HTR-8/SVneo (cell line): ENCODE measurements at regions not wholly inside any gene's neighbourhood (a gene's known extent, or its start where the extent isn't known, plus 50 kb on each side); places are given as distances from the start of the nearest gene placed in this dataset.

ENCODE experiments used
- DNase-seq: peaks from one replicate; pipeline ENCODE4 v3.0.0; 2011; ENCODE audit warnings: low spot score, mixed read lengths; ENCODE audit not compliant: insufficient read length
- FAIRE-seq: peaks from 2 replicates; lab custom pipeline; 2011; peaks lifted over from hg19 to GRCh38; lab: Jason Lieb, UNC

DNA sequence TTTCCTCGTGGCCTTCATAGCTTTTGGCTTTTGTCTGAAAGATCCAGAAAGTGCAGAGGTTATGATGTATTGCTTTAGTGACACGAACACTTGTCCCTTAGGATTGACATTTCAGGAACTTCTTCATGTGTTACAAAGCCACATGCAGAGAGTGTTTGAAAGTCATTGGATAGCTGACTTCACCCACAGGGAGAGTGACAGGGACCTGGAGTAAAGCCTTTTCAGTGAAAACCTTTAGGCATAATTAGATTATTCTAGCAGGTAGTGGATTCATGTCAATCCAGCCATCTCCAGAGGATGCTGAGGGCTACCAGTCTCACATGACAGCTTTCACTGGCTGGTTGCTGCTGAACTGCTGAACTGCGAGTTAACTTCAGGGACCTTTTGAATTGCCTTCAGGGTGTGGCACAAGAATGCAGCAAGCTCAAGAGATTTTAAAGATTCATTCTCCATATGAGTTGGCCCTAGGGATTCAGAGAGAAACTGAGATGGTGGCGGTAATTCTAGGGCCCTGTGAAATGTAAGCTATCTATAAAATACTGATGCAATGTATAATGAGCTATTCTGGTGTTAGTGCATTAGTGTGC lies 267.0 kb upstream of the GOLIM4 start:
- DNase-seq (no peak), FAIRE-seq (no peak)

GRCh38 chr3:168362156-168362555 lies 266.4 kb upstream of the GOLIM4 start:
- FAIRE-seq (no peak), DNase-seq (no peak)

DNA sequence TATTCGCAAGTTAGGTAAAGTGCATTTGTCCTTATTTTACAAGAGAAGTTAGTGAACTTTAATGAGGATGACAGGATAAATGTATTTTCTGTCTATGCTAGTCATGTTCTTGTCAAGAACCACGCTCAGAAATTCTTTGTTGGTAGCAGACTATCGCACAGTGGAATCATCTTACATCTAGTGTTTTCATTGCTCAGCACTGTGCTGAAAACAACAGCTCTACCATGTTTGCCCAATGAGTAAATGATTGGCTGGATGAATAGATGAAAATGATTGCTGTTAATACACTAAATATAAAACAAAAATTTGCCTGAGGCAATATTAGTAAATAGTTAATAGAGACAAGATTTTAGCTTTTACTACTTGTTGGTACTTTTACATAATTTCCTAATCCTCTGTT lies 265.3 kb upstream of the GOLIM4 start:
- DNase-seq = no peak
- FAIRE-seq = no peak

GRCh38 chr3:168342946-168343850 lies 247.5 kb upstream of the GOLIM4 start:
- DNase-seq (no peak), FAIRE-seq (no peak)

DNA sequence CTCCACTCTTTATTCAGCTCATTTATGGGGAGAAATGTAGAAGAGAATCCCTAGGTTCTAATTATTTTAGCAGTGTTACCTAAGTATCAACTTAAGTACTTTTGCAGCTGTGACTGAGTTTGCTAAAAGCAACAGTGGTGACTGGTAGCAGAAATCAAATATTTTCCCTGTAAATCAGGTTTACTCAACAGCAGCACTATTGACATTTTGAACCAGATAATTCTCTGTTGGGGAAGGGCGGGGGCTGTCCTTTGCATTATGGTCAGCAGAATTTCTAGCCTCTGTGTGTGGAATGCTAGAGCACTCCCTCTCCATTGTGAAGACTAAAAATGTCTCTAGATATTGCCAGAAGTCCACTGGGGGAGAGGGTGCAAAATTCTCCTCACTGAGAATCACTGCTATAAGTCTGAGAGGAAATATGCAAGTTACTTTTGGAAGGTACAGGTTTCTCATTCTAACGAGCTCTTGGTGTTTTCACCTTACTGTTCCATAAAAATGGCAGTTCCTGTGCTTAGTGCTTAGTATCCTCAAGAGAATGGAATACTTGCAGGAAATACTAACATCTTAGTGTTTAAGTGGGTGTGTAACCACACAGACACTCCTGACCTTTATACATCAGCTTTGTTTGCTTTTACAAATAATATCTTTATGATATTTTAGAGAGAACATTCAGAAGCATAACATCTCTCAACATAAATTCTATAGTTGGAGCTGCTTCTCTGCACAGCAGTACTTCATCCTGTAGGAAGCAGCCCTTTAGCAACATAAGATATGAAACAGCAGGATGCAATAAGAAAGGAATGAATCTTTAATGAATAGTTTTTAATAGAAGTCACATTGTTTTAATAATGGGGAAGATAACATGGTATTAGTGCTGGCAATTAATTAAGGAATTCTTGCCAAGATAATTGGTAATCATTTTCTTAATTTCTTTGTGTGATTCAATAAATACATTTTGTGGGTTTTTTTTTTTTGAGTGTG lies 246.5 kb upstream of the GOLIM4 start:
- no peak for DNase-seq
- FAIRE-seq = no peak

- DNase-seq (no peak), FAIRE-seq (no peak)
These were observed 245.6 kb upstream of the GOLIM4 start for GRCh38 chr3:168341192-168341815.

GRCh38 chr3:168338161-168338560 lies 242.4 kb upstream of the GOLIM4 start:
- FAIRE-seq = no peak
- no peak for DNase-seq

DNA sequence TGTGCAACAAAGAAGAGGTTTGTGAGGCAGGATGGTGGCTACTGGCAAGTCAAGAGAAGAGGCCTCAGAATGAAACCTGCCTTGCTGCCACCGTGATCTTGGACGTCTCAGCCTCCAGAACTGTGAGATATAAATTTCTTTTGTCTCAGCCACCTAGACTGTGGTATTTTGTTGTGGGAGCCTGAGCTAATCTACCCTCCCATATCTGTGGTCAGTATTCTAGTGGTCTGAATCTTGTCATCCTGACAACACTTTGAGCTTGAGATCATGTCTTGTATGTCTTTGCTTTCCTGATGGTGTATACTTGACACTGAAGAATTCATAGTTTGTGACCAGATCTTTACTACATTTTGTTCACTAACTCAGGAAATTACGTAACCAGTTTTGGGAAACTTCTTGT lies 240.6 kb upstream of the GOLIM4 start:
- FAIRE-seq (no peak), DNase-seq (no peak)

GRCh38 chr3:168333410-168333935 lies 237.7 kb upstream of the GOLIM4 start:
- DNase-seq (no peak), FAIRE-seq (no peak)

DNA sequence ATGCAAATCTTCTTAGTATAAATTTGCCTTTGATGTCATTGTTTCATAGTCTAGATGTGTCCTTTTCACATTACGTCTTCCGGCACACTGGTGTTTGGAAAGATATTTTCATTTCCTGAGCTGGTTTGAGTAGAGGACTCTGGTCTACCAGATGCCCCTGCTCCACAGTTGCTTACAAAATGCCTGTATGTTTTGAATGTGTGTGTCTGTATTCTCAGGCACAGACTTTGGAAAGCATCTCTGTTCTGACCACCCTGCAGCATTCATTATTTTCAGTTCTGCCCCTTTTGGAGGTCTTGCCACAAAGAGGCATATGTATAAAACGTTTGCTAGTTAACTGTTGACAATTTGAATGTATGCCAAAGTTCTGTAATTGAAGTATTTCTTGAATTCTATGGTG lies 236.0 kb upstream of the GOLIM4 start:
- no peak for DNase-seq
- FAIRE-seq = no peak

GRCh38 chr3:168330983-168331382 lies 235.3 kb upstream of the GOLIM4 start:
- DNase-seq (no peak), FAIRE-seq (no peak)

- DNase-seq = no peak
- FAIRE-seq = no peak
These were observed 232.1 kb upstream of the GOLIM4 start for GRCh38 chr3:168327856-168328255.

- FAIRE-seq = no peak
These were observed 230.0 kb upstream of the GOLIM4 start for GRCh38 chr3:168325684-168326083.

DNA sequence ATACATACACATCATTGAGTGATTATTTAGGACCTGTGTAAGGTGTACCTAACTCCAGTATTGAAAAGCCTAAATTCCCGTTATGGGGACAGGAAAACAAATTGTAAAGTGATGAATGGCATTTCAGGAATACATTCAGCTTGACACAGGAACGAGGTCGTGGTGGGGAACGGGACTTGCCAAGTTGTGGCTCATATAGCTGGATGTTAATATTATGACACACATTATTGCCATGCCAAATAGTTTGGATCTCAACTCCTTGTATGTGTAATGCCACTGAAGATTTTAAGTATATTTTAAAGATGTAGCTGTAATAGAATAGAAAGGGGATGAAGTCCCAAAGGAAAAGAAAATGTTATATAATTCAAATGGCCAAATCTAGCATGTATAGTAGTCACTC lies 227.2 kb upstream of the GOLIM4 start:
- FAIRE-seq (no peak), DNase-seq (no peak)

More at GRCh38 chr3:168325684-168326083, 230.0 kb upstream of the GOLIM4 start:
- no peak for DNase-seq

DNA sequence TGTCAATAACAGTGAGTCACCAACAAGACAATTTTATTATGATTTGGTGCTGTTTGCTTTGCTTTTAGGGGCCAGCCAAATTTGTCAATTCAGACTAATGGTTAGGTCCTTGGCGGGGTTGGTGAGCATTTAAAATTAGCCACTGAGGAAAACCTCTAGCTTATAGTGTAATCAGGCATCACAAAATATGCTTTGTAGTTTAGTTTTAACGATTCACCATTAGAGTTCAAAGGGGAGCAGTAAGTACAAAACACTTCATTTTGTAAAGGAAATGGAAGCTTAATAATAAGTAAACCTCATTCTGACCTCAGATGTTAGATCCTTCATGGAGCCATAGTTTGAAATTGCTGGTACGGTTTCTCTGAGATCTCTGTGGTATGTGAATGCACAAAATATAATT lies 218.4 kb upstream of the GOLIM4 start:
- no peak for DNase-seq

DNA sequence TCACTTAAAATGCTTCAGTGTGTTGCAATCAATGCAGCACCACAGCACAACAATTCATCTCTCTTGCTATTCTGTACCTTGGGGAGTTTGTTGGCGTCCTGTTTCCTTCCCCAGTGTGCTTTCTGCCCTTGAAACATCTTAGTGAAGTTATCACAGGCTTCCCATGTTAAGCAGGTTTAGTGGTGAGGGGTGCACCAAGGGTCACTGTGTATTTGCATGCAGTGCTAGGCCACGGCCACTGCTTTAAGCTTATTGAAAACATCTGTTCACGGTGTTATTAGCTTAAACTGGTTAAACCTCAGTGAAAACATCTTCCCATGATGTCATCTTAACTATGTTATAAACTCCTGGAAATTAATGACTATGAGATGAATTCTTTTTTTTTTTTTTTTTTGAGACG lies 217.3 kb upstream of the GOLIM4 start:
- DNase-seq = no peak
- no peak for FAIRE-seq

More for the DNA sequence above, 218.4 kb upstream of the GOLIM4 start:
- FAIRE-seq = no peak

- DNase-seq = no peak
These were observed 212.2 kb upstream of the GOLIM4 start for GRCh38 chr3:168307893-168308292.

DNA sequence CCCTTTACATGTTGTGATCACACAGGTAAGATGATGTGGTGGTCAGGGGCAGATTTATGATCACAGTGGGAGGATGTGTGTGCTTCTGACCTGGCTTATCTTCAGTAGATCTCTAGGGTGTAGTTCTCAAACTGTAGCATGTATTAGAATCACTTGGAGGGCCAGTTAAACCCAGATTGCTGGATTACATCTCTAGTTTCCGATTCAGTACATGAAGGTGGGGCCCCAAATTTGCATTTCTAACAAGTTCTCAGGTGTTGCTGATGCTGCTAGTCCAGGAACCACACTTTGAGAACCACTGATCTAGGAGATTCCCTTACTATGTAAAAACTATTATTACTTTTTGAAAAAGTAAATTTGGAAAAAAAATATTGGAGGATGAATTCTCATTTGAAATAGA lies 199.3 kb upstream of the GOLIM4 start:
- DNase-seq (no peak), FAIRE-seq (no peak)

More at GRCh38 chr3:168307893-168308292, 212.2 kb upstream of the GOLIM4 start:
- no peak for FAIRE-seq

- FAIRE-seq = no peak
- no peak for DNase-seq
These were observed 196.6 kb upstream of the GOLIM4 start for GRCh38 chr3:168292296-168292695.

GRCh38 chr3:168289471-168290008 lies 193.8 kb upstream of the GOLIM4 start:
- DNase-seq (no peak), FAIRE-seq (no peak)
